SK-N-SH (cell line): ENCODE measurements at regions not wholly inside any gene's neighbourhood (a gene's known extent, or its start where the extent isn't known, plus 50 kb on each side); places are given as distances from the start of the nearest gene placed in this dataset.

Experiments used
- EP300 ChIP-seq, 2 experiments: IDR thresholded peaks; 2 replicates each; pipeline versions ENCODE4 v1.4.0 to v1.6.1; 2012; ENCODE audit warnings: borderline replicate concordance in 1 of 2, low read depth in 1 of 2, low read length in 1 of 2
- RFX5 ChIP-seq: IDR thresholded peaks from 2 replicates; pipeline ENCODE4 v1.6.1; 2012; ENCODE audit warnings: mild to moderate bottlenecking, improper control_type of control experiment, low read length
- SIN3A ChIP-seq: IDR thresholded peaks from 2 replicates; pipeline ENCODE4 v1.6.1; 2012; ENCODE audit warnings: low read depth, mild to moderate bottlenecking, low read length, moderate library complexity, borderline replicate concordance
- TF ChIP-seq, protein P1 (sequence below): fragments of 150-350 bp; IDR thresholded peaks from 2 replicates; pipeline ENCODE4 v1.6.1; 2017; ENCODE audit warnings: antibody characterized with exemption, low read length, low read depth, borderline replicate concordance
- TF ChIP-seq, protein P2 (sequence below): fragments of 200-600 bp; sonication (generic); IDR thresholded peaks from 2 replicates; pipeline ENCODE4 v1.6.1; 2017; ENCODE audit warnings: antibody characterized with exemption, mild to moderate bottlenecking, moderate library complexity

DNA sequence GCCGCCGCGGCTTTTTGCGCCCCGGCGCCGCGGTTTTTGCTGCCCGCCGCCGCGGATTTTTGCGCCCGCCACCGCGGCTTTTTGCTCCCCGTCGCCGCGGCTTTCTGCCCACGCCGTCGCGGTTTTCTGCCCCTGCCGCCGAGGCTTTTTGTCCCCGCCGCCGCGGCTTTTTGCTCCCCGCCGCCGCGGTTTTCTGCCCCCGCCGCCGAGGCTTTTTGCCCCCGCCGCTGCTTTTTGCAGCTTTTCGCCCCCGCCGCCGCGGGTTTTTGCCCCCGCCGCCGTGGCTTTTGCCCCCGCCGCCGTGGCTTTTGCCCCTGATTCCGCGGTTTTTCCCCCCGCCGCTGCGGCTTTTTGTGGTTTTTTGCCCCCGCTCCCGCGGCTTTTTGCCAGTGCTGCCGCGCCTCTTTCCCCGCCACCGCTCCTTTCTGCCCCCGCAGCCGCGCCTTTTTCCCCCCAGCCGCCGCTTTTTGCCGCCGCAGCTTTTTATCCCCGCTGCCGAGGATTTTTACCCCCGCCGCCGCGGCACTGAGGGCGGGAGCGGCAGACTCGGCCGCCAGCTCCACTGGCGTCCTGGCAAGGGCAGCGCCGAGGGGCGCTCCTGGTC lies 518.6 kb upstream of the WSB1 start:
- TF ChIP-seq, protein P1, sequence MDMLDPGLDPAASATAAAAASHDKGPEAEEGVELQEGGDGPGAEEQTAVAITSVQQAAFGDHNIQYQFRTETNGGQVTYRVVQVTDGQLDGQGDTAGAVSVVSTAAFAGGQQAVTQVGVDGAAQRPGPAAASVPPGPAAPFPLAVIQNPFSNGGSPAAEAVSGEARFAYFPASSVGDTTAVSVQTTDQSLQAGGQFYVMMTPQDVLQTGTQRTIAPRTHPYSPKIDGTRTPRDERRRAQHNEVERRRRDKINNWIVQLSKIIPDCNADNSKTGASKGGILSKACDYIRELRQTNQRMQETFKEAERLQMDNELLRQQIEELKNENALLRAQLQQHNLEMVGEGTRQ: no peak
- TF ChIP-seq, protein P2, sequence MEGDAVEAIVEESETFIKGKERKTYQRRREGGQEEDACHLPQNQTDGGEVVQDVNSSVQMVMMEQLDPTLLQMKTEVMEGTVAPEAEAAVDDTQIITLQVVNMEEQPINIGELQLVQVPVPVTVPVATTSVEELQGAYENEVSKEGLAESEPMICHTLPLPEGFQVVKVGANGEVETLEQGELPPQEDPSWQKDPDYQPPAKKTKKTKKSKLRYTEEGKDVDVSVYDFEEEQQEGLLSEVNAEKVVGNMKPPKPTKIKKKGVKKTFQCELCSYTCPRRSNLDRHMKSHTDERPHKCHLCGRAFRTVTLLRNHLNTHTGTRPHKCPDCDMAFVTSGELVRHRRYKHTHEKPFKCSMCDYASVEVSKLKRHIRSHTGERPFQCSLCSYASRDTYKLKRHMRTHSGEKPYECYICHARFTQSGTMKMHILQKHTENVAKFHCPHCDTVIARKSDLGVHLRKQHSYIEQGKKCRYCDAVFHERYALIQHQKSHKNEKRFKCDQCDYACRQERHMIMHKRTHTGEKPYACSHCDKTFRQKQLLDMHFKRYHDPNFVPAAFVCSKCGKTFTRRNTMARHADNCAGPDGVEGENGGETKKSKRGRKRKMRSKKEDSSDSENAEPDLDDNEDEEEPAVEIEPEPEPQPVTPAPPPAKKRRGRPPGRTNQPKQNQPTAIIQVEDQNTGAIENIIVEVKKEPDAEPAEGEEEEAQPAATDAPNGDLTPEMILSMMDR: no peak
- TF ChIP-seq RFX5 (no peak), EP300 (IDR thresholded peaks at IDR 0.05; ENCODE audit: borderline replicate concordance in 1 of 2, low read depth in 1 of 2, low read length in 1 of 2) (no peak), SIN3A (no peak)
